Endodermal cell (in vitro differentiated cells): ENCODE measurements at regions not wholly inside any gene's neighbourhood (a gene's known extent, or its start where the extent isn't known, plus 50 kb on each side); places are given as distances from the start of the nearest gene placed in this dataset.
A peak's percentile ranks its signal among the peaks of the same experiment; 100 is the strongest.

Source experiments
- DNase-seq: peaks from one replicate; pipeline ENCODE4 v3.0.0-alpha.2; 2017
- H3K27ac ChIP-seq: 2 replicates; pipeline ENCODE4 v1.5.1; 2013; ENCODE audit warnings: mild to moderate bottlenecking, low read depth, low read length, moderate library complexity
- H3K27me3 ChIP-seq: 2 replicates; pipeline ENCODE4 v1.6.1; 2013; ENCODE audit warnings: mild to moderate bottlenecking, low read length, moderate library complexity; ENCODE audit not compliant: insufficient read depth, control insufficient read depth, poor library complexity, severe bottlenecking
- H3K36me3 ChIP-seq: 2 replicates; pipeline ENCODE4 v1.7.0; 2013; ENCODE audit warnings: mild to moderate bottlenecking, low read length, moderate library complexity; ENCODE audit not compliant: control insufficient read depth, insufficient read depth
- H3K4me1 ChIP-seq: one replicate; pipeline ENCODE4 v1.7.0; 2013; ENCODE audit warnings: low read length; ENCODE audit not compliant: control insufficient read depth, insufficient read depth
- H3K4me3 ChIP-seq: 2 replicates; pipeline ENCODE4 v1.5.1; 2013; ENCODE audit warnings: mild to moderate bottlenecking, low read length, moderate library complexity
- H3K9ac ChIP-seq: 2 replicates; pipeline ENCODE4 v1.6.1; 2013; ENCODE audit warnings: mild to moderate bottlenecking, low read length, moderate library complexity; ENCODE audit not compliant: poor library complexity, severe bottlenecking; ENCODE audit errors: extremely low read depth
- H3K9me3 ChIP-seq: 2 replicates; pipeline ENCODE4 v1.6.1; 2013; ENCODE audit warnings: mild to moderate bottlenecking, low read length, moderate library complexity; ENCODE audit not compliant: control insufficient read depth
- H3K27ac Mint-ChIP-seq: 2 replicates; pipeline ENCODE4 v1.8.0; 2020; ENCODE audit warnings: mixed read lengths
- H3K27me3 Mint-ChIP-seq: 2 replicates; pipeline ENCODE4 v1.8.0; 2021; ENCODE audit warnings: mild to moderate bottlenecking, mixed read lengths; ENCODE audit not compliant: insufficient read depth
- H3K36me3 Mint-ChIP-seq: 2 replicates; pipeline ENCODE4 v1.8.0; 2020; ENCODE audit warnings: low read depth, mixed read lengths
- H3K4me1 Mint-ChIP-seq: 2 replicates; pipeline ENCODE4 v1.8.0; 2020; ENCODE audit warnings: mixed read lengths
- H3K4me3 Mint-ChIP-seq: 2 replicates; pipeline ENCODE4 v1.8.0; 2020; ENCODE audit warnings: mild to moderate bottlenecking, moderate library complexity, mixed read lengths
- H3K9me3 Mint-ChIP-seq: 2 replicates; pipeline ENCODE4 v1.8.0; 2020; ENCODE audit warnings: mild to moderate bottlenecking, mixed read lengths
- CTCF ChIP-seq: fragments of 200-600 bp; sonication (generic); conservative IDR thresholded peaks from 2 replicates; pipeline ENCODE4 v1.5.0; 2021; ENCODE audit warnings: antibody characterized with exemption, mild to moderate bottlenecking
- WGBS, 2 experiments: methylation state at CpG; one replicate each; pipeline versions ENCODE4 v1.1.5 to v1.1.7; 2013; ENCODE audit warnings: missing lambda C conversion rate in 2 of 2, mixed read lengths in 1 of 2; ENCODE audit not compliant: insufficient coverage in 1 of 2, insufficient read length in 1 of 2; 5-methylcytosine and 5-hydroxymethylcytosine counted together

GRCh38 chr12:127536833-127537428 is 730.0 kb upstream of the TMEM132C start:
- Histone ChIP-seq H3K27ac (no peak overlapping the region), H3K9ac (no peak overlapping the region), H3K36me3 (no peaks in the 10 kb centered on the region), H3K27me3 (no peaks in the 10 kb centered on the region), H3K9me3 (peaks cover 5% of the 10 kb centered on the region), H3K4me1 (no peaks in the 10 kb centered on the region), H3K4me3 (no peak overlapping the region)
- WGBS, 2 experiments = 94% methylated on average over 1 of the region's 1 CpG; no CpG with 5 or more reads in 1 of the 2 experiments
- Mint-ChIP-seq H3K4me1 (peaks cover 25% of the 10 kb centered on the region), H3K4me3 (no peak overlapping the region), H3K27me3 (no peaks in the 10 kb centered on the region), H3K9me3 (peaks cover 7% of the 10 kb centered on the region), H3K27ac (no peak overlapping the region), H3K36me3 (no peaks in the 10 kb centered on the region)
- no peak for DNase-seq
- no peak for TF ChIP-seq CTCF

GRCh38 chr12:127538316-127538715 is 728.7 kb upstream of the TMEM132C start:
- peaks cover 7% of the 10 kb centered on the region for H3K9me3 Mint-ChIP-seq
- Histone ChIP-seq H3K9me3 (no peaks in the 10 kb centered on the region), H3K4me3 (no peak overlapping the region), H3K27ac (no peak overlapping the region), H3K4me1 (peaks cover 2% of the 10 kb centered on the region), H3K27me3 (no peaks in the 10 kb centered on the region), H3K36me3 (no peaks in the 10 kb centered on the region), H3K9ac (no peak overlapping the region)
- no peak overlapping the region for H3K4me3 Mint-ChIP-seq
- H3K27ac Mint-ChIP-seq = no peak overlapping the region
- no peaks in the 10 kb centered on the region for H3K27me3 Mint-ChIP-seq
- H3K36me3 Mint-ChIP-seq = no peaks in the 10 kb centered on the region
- 65 to 81% methylated on average over 3 of the region's 3 CpGs for WGBS, 2 experiments
- H3K4me1 Mint-ChIP-seq = peaks cover 36% of the 10 kb centered on the region
- peak; percentile 42 for TF ChIP-seq CTCF
- DNase-seq = peak; percentile 72

- Mint-ChIP-seq H3K27ac (no peak overlapping the region), H3K9me3 (peaks cover 7% of the 10 kb centered on the region), H3K4me3 (no peak overlapping the region), H3K4me1 (peaks cover 40% of the 10 kb centered on the region), H3K27me3 (no peaks in the 10 kb centered on the region), H3K36me3 (no peaks in the 10 kb centered on the region)
- Histone ChIP-seq H3K36me3 (no peaks in the 10 kb centered on the region), H3K4me1 (peaks cover 2% of the 10 kb centered on the region), H3K9ac (no peak overlapping the region), H3K4me3 (no peak overlapping the region), H3K27ac (no peak overlapping the region), H3K27me3 (no peaks in the 10 kb centered on the region), H3K9me3 (no peaks in the 10 kb centered on the region)
- DNase-seq = no peak
- WGBS, 2 experiments = 74 to 83% methylated on average over 11 to 12 of the region's 12 CpGs
- TF ChIP-seq CTCF = no peak
Observed at GRCh38 chr12:127539226-127539858, 727.6 kb upstream of the TMEM132C start.
